H9 (cell line): ENCODE measurements at regions not wholly inside any gene's neighbourhood (a gene's known extent, or its start where the extent isn't known, plus 50 kb on each side); places are given as distances from the start of the nearest gene placed in this dataset.

Source experiments
- DNase-seq: peaks from one replicate; pipeline ENCODE4 v3.0.0-alpha.2; 2017
- H2AFZ ChIP-seq: one replicate; pipeline ENCODE4 v1.6.1; 2013; ENCODE audit warnings: mild to moderate bottlenecking, low read length, control low read depth, moderate library complexity
- H2AK5ac ChIP-seq: 2 replicates; pipeline ENCODE4 v1.6.1; 2013; ENCODE audit warnings: low read length, control low read depth, mixed read lengths; ENCODE audit not compliant: insufficient read length
- H2BK120ac ChIP-seq: one replicate; pipeline ENCODE4 v1.6.1; 2013; ENCODE audit warnings: low read depth, mild to moderate bottlenecking, low read length, control low read depth, inconsistent platforms; ENCODE audit not compliant: poor library complexity, severe bottlenecking
- H2BK12ac ChIP-seq: 2 replicates; pipeline ENCODE4 v1.6.1; 2013; ENCODE audit warnings: low read length, control low read depth, mixed read lengths, low read depth; ENCODE audit not compliant: insufficient read length
- H2BK15ac ChIP-seq: 2 replicates; pipeline ENCODE4 v1.6.1; 2013; ENCODE audit warnings: low read depth, low read length, control low read depth
- H2BK20ac ChIP-seq: one replicate; pipeline ENCODE4 v1.6.1; 2013; ENCODE audit warnings: low read depth, mild to moderate bottlenecking, low read length, control low read depth, inconsistent platforms; ENCODE audit not compliant: poor library complexity, severe bottlenecking
- H2BK5ac ChIP-seq: 2 replicates; pipeline ENCODE4 v1.6.1; 2013; ENCODE audit warnings: low read length, control low read depth, mixed read lengths; ENCODE audit not compliant: insufficient read length
- H3K14ac ChIP-seq: 2 replicates; pipeline ENCODE4 v1.6.1; 2013; ENCODE audit warnings: low read length, control low read depth; ENCODE audit not compliant: insufficient read depth
- H3K18ac ChIP-seq: 2 replicates; pipeline ENCODE4 v1.6.1; 2013; ENCODE audit warnings: low read depth, mild to moderate bottlenecking, mixed read lengths, low read length, control low read depth; ENCODE audit not compliant: insufficient read length
- H3K23ac ChIP-seq: 2 replicates; pipeline ENCODE4 v1.6.1; 2013; ENCODE audit warnings: low read length, control low read depth, mixed read lengths, low read depth; ENCODE audit not compliant: insufficient read length
- H3K23me2 ChIP-seq: 2 replicates; pipeline ENCODE4 v1.6.1; 2013; ENCODE audit warnings: low read depth, mild to moderate bottlenecking, mixed read lengths, low read length, control low read depth; ENCODE audit not compliant: insufficient read length, poor library complexity, severe bottlenecking
- H3K27ac ChIP-seq: 2 replicates; pipeline ENCODE4 v1.5.1; 2013; ENCODE audit warnings: low read length, control low read depth, mixed read lengths, low read depth; ENCODE audit not compliant: insufficient read length
- H3K27me3 ChIP-seq: 2 replicates; pipeline ENCODE4 v1.6.1; 2013; ENCODE audit warnings: low read length, control low read depth, inconsistent platforms; ENCODE audit not compliant: insufficient read depth
- H3K4ac ChIP-seq: 2 replicates; pipeline ENCODE4 v1.6.1; 2013; ENCODE audit warnings: low read depth, mild to moderate bottlenecking, control low read depth, inconsistent platforms, low read length, moderate library complexity
- H3K4me1 ChIP-seq: 2 replicates; pipeline ENCODE4 v1.6.1; 2013; ENCODE audit warnings: low read length, control low read depth, inconsistent platforms; ENCODE audit not compliant: insufficient read depth
- H3K4me2 ChIP-seq: 2 replicates; pipeline ENCODE4 v1.6.1; 2013; ENCODE audit warnings: low read length, control low read depth, mixed read lengths; ENCODE audit not compliant: insufficient read length, insufficient read depth
- H3K56ac ChIP-seq: 2 replicates; pipeline ENCODE4 v1.6.1; 2013; ENCODE audit warnings: low read depth, mild to moderate bottlenecking, mixed read lengths, low read length, control low read depth; ENCODE audit not compliant: insufficient read length
- H3K79me1 ChIP-seq: 2 replicates; pipeline ENCODE4 v1.6.1; 2013; ENCODE audit warnings: low read depth, mild to moderate bottlenecking, moderate library complexity, low read length, control low read depth, inconsistent platforms; ENCODE audit not compliant: insufficient read depth, poor library complexity, severe bottlenecking
- H3K79me2 ChIP-seq: 2 replicates; pipeline ENCODE4 v1.6.1; 2013; ENCODE audit warnings: low read length, control low read depth, inconsistent platforms; ENCODE audit not compliant: insufficient read depth
- H3K9ac ChIP-seq: 2 replicates; pipeline ENCODE4 v1.6.1; 2013; ENCODE audit warnings: low read length, control low read depth, mixed read lengths; ENCODE audit not compliant: insufficient read length; ENCODE audit errors: extremely low read depth
- H3K9me3 ChIP-seq: one replicate; pipeline ENCODE4 v1.6.1; 2013; ENCODE audit warnings: low read depth, low read length, inconsistent platforms; ENCODE audit not compliant: control insufficient read depth
- H3T11ph ChIP-seq: one replicate; pipeline ENCODE4 v1.6.1; 2013; ENCODE audit warnings: mild to moderate bottlenecking, low read length, control low read depth, inconsistent platforms
- H4K20me1 ChIP-seq: one replicate; pipeline ENCODE4 v1.6.1; 2013; ENCODE audit not compliant: control insufficient read depth, insufficient read length, insufficient read depth
- H4K5ac ChIP-seq: 2 replicates; pipeline ENCODE4 v1.6.1; 2013; ENCODE audit warnings: low read depth, mild to moderate bottlenecking, mixed read lengths, low read length, control low read depth; ENCODE audit not compliant: insufficient read length
- H4K8ac ChIP-seq: replicated peaks from 2 replicates; pipeline ENCODE4 v1.6.1; 2013; ENCODE audit warnings: low read length, control low read depth, mixed read lengths, low read depth; ENCODE audit not compliant: insufficient read length
- H4K91ac ChIP-seq: 2 replicates; pipeline ENCODE4 v1.6.1; 2013; ENCODE audit warnings: low read depth, mild to moderate bottlenecking, moderate library complexity, mixed read lengths, low read length, control low read depth; ENCODE audit not compliant: insufficient read length
- H3K27ac Mint-ChIP-seq, 3 experiments: 2 replicates in 2 of 3; 3 replicates in 1 of 3; pipeline ENCODE4 v1.8.0; 2020 to 2021; ENCODE audit warnings: mixed read lengths in 3 of 3, mild to moderate bottlenecking in 1 of 3, moderate library complexity in 1 of 3
- H3K27me3 Mint-ChIP-seq: 2 replicates; pipeline ENCODE4 v1.8.0; 2021; ENCODE audit warnings: low read depth, mild to moderate bottlenecking, moderate library complexity, mixed read lengths
- H3K36me3 Mint-ChIP-seq, 3 experiments: 2 replicates in 2 of 3; 3 replicates in 1 of 3; pipeline ENCODE4 v1.8.0; 2020 to 2021; ENCODE audit warnings: low read depth in 3 of 3, mixed read lengths in 3 of 3; ENCODE audit not compliant: insufficient read depth in 1 of 3
- H3K4me1 Mint-ChIP-seq, 2 experiments: 2 replicates each; pipeline ENCODE4 v1.8.0; 2020; ENCODE audit warnings: mixed read lengths in 2 of 2
- H3K4me3 Mint-ChIP-seq, 2 experiments: 2 replicates in 1 of 2; 3 replicates in 1 of 2; pipeline ENCODE4 v1.8.0; 2020 to 2021; ENCODE audit warnings: mild to moderate bottlenecking in 2 of 2, mixed read lengths in 2 of 2, moderate library complexity in 1 of 2
- H3K9me3 Mint-ChIP-seq, 2 experiments: 2 replicates in 1 of 2; 3 replicates in 1 of 2; pipeline ENCODE4 v1.8.0; 2020; ENCODE audit warnings: mild to moderate bottlenecking in 2 of 2, mixed read lengths in 2 of 2, moderate library complexity in 1 of 2
- CTCF ChIP-seq: fragments of 200-600 bp; sonication (generic); conservative IDR thresholded peaks from 3 replicates; pipeline ENCODE4 v1.8.0; 2021; ENCODE audit warnings: antibody characterized with exemption, mild to moderate bottlenecking
- WGBS: extraction: QIAGEN DNeasy Blood & Tissue Kit; methylation state at CpG from one replicate; pipeline ENCODE4 v1.1.7; 2013; ENCODE audit warnings: missing lambda C conversion rate, low lambda C conversion rate, mixed read lengths; ENCODE audit not compliant: insufficient read length; ENCODE audit errors: extremely low coverage; 5-methylcytosine and 5-hydroxymethylcytosine counted together

GRCh38 chr7:26944501-26945358 lies 80.3 kb upstream of the SKAP2 start:
- Histone ChIP-seq H4K5ac (no peak overlapping the region), H3K4me1 (peaks cover 3% of the 10 kb centered on the region; the same call in 1 of the 2 replicates), H2BK120ac (no peak overlapping the region), H3K23me2 (no peaks in the 10 kb centered on the region), H3K4ac (no peak overlapping the region), H2BK12ac (no peak overlapping the region), H4K20me1 (no peaks in the 10 kb centered on the region), H2BK5ac (no peak overlapping the region), H3K56ac (no peak overlapping the region), H3K27me3 (no peaks in the 10 kb centered on the region), H3K14ac (no peak overlapping the region), H4K91ac (no peak overlapping the region), H3K27ac (peak overlapping the region; percentile 11), H3K9ac (no peak overlapping the region), H3K79me2 (no peaks in the 10 kb centered on the region), H2AK5ac (no peak overlapping the region), H2AFZ (no peak overlapping the region), H3K9me3 (no peaks in the 10 kb centered on the region), H3K4me2 (peak overlapping the region; percentile 8), H2BK20ac (no peak overlapping the region), H3K23ac (no peak overlapping the region), H2BK15ac (no peak overlapping the region), H3T11ph (no peak overlapping the region), H3K79me1 (no peaks in the 10 kb centered on the region), H4K8ac (no peak overlapping the region), H3K18ac (no peak overlapping the region)
- Mint-ChIP-seq H3K27ac (peak overlapping the region; percentile 10 to 91 (median 50); a peak in 5 of 7 replicates), H3K4me3 (no peak overlapping the region; a peak in 1 of 5 replicates), H3K9me3 (no peaks in the 10 kb centered on the region; a peak in 1 of 5 replicates), H3K4me1 (peaks cover 52 to 62% of the 10 kb centered on the region in 2 experiments), H3K27me3 (peaks cover 1% of the 10 kb centered on the region; the same call in 1 of the 2 replicates), H3K36me3 (no peaks in the 10 kb centered on the region; a peak in 1 of 7 replicates)
- WGBS, result no CpG with 5 or more reads among the region's 4 CpGs
- TF ChIP-seq CTCF, result no peak
- DNase-seq, result no peak
